Fibroblast of pulmonary artery (primary cell): ENCODE measurements at regions not wholly inside any gene's neighbourhood (a gene's known extent, or its start where the extent isn't known, plus 50 kb on each side); places are given as distances from the start of the nearest gene placed in this dataset.

Experiments
- DNase-seq: peaks from one replicate; pipeline ENCODE4 v3.0.0-alpha.2; 2010; ENCODE audit warnings: low read depth
- H3K4me3 ChIP-seq: replicated peaks from 2 replicates; pipeline ENCODE4 v1.5.1; 2011; ENCODE audit warnings: low read depth, mild to moderate bottlenecking, control low read depth, low read length, moderate library complexity
- TF ChIP-seq, protein P1 (sequence below): IDR thresholded peaks from 2 replicates; pipeline ENCODE4 v1.5.1; 2011; ENCODE audit warnings: mild to moderate bottlenecking, control low read depth, low read length, inconsistent platforms; ENCODE audit errors: missing control alignments

DNA sequence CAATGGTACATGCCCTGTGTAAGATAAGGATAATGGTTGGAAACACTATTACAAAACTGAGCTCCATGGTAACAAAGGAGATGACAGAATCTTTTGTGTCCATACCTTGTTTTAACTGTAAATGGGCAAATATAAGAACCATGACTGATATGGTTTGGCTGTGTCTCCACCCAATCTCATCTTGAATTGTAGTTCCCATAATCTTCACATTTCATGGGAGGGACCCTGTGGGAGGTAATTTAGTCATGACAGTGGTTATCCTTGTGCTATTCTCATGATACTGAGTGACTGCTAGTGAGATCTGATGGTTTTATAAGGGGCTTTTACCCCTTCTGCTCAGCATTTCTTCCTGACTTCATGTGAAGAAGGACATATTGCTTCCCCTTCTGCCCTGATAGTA is 211.7 kb upstream of the RGPD4 start:
- TF ChIP-seq, protein P1, sequence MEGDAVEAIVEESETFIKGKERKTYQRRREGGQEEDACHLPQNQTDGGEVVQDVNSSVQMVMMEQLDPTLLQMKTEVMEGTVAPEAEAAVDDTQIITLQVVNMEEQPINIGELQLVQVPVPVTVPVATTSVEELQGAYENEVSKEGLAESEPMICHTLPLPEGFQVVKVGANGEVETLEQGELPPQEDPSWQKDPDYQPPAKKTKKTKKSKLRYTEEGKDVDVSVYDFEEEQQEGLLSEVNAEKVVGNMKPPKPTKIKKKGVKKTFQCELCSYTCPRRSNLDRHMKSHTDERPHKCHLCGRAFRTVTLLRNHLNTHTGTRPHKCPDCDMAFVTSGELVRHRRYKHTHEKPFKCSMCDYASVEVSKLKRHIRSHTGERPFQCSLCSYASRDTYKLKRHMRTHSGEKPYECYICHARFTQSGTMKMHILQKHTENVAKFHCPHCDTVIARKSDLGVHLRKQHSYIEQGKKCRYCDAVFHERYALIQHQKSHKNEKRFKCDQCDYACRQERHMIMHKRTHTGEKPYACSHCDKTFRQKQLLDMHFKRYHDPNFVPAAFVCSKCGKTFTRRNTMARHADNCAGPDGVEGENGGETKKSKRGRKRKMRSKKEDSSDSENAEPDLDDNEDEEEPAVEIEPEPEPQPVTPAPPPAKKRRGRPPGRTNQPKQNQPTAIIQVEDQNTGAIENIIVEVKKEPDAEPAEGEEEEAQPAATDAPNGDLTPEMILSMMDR: no peak
- H3K4me3 ChIP-seq: no peak overlapping the region
- no peak for DNase-seq

DNA sequence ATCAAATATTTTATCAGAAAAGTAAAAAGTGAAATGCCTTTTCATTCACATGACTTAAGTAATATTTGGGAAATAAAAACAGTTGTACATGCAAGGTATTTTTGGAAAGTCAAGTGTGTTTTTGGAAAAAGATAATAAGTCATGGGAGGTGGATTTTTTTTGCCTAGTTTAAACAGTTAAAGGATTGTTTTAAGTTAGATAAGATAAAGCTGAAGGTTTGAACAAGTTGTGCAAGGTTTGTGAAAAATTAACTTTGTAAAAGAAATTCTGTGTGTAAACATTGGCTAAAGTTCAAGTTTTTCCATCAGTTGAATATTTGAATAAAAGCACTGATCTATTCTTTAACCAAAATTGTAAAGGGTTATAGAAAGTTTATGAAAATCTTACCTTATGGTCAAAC is 207.9 kb upstream of the RGPD4 start:
- no peak for DNase-seq
- no peak overlapping the region for H3K4me3 ChIP-seq
- TF ChIP-seq, protein P1: no peak

DNA sequence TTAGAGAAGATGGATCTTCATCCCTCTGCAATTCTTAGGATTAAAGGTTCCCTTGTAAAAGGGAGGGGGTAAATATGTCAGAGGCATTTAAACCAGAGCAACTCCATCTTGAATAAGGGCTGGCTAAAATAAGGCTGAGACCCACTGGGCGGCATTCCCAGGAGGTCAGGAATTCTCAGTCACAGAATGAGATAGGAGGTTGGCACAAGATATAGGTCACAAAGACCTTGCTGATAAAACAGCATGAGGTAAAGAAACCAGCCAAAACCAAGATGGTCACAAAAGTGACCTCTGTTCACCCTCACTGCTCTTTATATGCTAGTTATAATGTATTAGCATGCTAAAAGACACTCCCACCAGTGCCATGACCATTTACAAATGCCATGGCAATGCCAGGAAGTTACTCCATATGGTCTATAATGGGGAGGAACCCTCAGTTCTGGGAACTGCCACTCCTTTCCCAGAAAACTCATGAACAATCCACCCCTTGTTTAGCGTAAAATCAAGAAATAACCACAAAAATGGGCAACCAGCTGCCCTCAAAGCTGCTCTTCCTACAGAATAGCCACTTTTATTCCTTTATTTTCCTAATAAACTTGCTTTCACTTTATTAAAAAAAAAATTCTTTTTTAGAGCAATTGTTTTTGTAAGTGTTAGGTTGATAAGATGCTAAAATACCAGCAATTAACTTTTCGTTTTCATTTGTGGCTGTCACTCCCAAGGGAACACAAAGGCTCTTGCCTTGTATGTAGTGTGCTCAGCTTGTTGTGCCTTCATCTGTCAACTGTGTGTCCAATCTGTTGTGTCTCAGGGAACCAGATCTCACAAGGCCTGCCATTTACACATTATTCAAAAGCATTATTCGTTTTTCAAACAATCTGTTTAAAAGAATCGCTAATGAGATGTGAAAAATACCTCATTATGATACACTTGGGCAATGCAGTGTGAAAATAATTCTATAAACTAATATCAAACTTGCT is 205.2 kb upstream of the RGPD4 start:
- TF ChIP-seq, protein P1: no peak
- no peak for DNase-seq
- H3K4me3 ChIP-seq: no peak overlapping the region

DNA sequence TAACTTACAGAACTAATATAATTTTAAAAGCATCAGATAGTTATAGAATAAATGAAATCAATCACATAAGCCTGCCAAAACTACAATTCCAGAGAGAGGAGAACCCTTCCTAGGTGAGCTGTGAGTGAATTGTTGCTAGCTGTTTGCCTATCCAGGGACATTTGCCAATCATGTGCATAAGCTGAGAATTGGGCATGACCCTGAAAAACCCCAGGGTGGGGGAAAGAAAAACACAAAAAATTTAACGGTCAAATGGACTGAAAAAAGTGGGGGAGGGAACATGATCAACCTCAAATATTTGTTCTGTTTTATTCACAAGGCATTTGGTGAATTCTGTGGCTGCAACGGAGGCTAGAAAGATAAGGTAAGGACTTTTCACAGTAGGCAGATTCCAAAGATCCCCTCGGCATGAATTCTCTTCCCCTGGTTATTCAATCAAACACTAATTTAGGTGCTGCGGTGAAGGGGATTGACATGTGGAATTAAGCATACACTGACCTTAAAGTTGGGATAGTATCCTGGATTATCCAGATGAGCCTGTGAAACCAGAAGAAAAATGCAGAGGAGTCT is 203.9 kb upstream of the RGPD4 start:
- no peak overlapping the region for H3K4me3 ChIP-seq
- no peak for DNase-seq
- TF ChIP-seq, protein P1: no peak

DNA sequence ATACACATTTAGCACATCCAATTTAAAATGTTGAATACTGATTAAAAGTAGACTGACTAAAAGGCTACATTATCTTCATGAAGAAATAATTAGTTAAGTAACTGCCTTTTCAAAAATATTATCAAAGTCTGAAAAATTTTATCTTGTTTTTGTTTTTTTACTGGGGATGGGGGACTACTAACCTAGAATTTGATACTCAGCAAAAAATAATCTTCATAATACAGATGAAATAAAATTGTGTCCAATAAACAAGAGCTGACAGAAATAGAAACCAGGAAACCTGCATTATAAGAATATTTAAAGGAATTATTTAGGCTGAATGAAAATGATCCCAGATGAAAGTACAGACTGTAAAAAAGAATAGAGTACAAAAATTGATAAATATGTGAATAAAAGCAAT is 200.7 kb upstream of the RGPD4 start:
- DNase-seq: no peak
- no peak overlapping the region for H3K4me3 ChIP-seq
- TF ChIP-seq, protein P1: no peak

DNA sequence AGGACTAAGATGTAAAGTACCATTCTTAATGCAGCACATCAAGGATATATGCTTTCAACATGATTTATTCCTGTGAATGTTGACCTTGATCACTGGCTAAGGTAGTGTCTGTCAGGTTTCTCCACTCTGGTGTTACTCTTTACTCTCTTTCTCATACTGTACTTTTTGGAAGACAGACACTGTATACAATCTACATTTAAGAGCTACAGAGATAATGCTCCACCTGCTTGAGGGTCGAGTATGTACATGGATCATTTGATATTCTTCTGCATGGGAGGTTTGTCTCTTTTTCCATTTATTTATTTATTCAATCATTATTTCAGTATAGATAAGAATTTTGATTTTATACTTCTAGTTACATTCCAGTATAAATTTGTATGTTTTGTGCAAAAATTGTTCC is 199.5 kb upstream of the RGPD4 start:
- TF ChIP-seq, protein P1: no peak
- no peak for DNase-seq
- H3K4me3 ChIP-seq: no peak overlapping the region
